AG09319 (cell line): ENCODE measurements at regions not wholly inside any gene's neighbourhood (a gene's known extent, or its start where the extent isn't known, plus 50 kb on each side); places are given as distances from the start of the nearest gene placed in this dataset.
"Not testable (repeated sequence)": the region's sequence is repeated elsewhere in the genome, so short reads cannot be mapped to it uniquely, and the experiment has no call there.

ENCODE experiments used
- DNase-seq: peaks from one replicate; pipeline ENCODE4 v3.0.0-alpha.2; 2010; ENCODE audit warnings: low read depth; ENCODE audit errors: extremely low read depth
- TF ChIP-seq, protein P1 (sequence below): IDR thresholded peaks from 2 replicates; pipeline ENCODE4 v1.5.1; 2011; ENCODE audit warnings: low read depth, mild to moderate bottlenecking, inconsistent platforms, low read length, moderate library complexity

DNA sequence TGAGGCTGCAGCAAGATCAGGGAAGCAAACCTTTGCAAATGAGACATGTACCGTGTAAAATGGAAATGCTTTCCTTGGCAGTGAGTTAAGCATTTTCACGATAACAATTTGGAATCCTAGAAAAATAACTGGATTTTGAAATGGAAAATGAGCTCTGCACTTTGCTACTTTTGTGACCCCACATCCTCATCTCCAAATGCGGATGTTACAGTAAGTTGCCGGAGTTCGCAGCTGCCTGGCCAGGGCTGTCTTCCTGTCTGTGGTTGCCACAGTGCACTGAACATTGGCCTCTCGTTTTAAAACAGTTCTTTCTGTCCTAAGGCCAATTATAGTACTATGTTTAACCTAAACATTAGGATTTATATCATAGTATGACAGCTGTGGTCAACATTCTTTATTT lies 136.2 kb upstream of the FZD8 start:
- TF ChIP-seq, protein P1, sequence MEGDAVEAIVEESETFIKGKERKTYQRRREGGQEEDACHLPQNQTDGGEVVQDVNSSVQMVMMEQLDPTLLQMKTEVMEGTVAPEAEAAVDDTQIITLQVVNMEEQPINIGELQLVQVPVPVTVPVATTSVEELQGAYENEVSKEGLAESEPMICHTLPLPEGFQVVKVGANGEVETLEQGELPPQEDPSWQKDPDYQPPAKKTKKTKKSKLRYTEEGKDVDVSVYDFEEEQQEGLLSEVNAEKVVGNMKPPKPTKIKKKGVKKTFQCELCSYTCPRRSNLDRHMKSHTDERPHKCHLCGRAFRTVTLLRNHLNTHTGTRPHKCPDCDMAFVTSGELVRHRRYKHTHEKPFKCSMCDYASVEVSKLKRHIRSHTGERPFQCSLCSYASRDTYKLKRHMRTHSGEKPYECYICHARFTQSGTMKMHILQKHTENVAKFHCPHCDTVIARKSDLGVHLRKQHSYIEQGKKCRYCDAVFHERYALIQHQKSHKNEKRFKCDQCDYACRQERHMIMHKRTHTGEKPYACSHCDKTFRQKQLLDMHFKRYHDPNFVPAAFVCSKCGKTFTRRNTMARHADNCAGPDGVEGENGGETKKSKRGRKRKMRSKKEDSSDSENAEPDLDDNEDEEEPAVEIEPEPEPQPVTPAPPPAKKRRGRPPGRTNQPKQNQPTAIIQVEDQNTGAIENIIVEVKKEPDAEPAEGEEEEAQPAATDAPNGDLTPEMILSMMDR, result no peak
- DNase-seq, result no peak

DNA sequence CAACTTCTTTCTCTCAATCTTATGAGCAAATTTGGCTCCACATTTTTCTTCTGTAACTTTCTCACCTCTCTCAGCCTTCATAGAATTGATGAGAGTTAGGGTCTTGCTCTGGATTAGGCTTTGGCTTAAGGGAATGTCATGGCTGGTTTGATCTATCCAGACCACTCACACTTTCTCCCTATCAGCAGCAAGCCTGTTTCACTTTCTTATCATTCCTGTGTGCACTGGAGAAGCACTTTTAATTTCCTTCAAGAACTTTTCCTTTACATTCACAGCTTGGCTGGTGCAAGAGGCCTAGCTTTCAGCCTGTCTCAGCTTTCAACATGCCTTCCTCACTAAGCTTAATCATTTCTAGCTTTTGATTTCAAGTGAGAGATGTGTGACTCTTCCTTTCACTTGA lies 134.5 kb upstream of the FZD8 start:
- DNase-seq, result not testable (repeated sequence)

DNA sequence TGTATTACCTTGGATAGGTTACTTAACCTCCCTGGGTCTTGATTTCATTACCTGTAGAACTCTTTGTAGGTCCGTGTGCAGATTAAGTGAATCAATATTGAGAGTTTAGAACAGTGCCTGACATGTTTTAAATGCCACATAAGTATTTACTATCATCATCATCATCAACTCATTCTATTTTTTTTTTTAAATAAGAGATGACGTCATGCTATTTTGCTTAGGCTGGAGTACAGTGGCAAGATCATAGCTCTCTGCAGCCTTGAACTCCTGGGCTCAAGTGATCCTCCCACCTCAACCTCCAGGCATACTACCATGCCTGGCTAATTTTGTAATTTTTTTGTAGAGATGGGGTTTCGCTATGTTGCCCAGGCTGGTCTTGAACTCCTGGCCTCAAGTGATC lies 132.0 kb upstream of the FZD8 start:
- TF ChIP-seq, protein P1, result no peak
- no peak for DNase-seq

DNA sequence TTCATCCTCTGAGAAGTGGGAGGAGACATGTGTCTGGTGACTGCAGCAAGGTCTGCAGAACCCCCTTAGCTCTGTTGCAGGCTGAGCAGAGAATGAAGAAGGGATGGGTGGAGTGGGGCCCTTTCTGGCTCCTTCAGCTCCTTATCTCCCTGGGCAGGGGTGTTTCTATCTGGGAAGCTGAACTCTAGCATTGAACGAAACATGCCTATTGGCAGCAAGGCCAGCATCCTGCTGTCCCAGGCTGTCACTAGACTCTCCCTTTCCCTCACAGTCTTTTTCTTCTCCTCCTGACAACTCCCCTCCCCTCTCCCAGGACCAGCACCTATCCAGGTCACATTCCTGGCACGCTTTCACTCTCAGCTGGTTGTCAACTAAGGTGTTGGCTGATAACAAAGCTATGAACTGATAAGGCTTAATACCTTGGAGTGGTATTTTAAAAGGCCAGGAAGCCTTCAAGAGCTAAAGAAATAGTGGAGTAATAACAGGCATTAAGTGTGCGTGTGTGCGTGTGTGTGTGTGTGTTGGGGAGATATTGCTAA lies 128.8 kb upstream of the FZD8 start:
- TF ChIP-seq, protein P1, result no peak
- no peak for DNase-seq

DNA sequence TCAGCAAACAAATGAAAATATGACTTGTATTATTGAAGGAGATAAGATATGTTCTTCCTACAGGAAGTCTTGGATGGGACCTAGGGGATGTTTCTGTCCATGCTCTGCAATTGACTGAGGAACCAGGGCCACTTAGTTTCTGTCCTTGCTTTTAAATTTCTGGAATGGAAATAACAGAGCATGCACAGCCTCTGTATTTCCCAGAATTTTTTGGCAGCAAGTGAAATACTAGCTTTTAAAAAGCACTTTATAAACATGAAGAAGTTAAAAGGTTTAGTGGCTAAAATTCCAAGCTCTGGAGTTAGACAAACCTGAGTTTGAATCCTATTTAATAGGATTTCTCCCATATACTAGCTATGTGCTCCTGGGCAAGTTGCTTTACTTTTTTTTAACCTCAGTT lies 127.7 kb upstream of the FZD8 start:
- TF ChIP-seq, protein P1, result no peak
- DNase-seq, result no peak

DNA sequence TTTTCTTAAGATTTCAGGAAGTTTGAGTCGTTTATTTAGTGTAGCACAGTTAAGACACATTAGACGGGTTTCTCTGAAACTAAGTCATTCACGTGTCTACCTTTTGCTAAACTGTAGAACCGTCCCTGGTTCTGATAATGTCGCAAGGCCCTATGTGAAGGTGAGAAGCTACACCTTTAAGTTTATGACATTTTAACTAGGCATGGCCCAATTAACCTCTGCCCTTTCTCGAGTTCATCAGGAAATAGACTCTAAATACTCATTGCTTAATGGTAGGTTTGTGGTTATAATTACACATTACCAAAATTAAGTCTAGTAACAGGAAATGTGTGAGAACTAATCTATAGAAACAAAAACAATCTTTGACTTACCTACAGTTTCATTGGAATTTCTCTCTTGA lies 126.6 kb upstream of the FZD8 start:
- TF ChIP-seq, protein P1, result no peak
- DNase-seq, result no peak

DNA sequence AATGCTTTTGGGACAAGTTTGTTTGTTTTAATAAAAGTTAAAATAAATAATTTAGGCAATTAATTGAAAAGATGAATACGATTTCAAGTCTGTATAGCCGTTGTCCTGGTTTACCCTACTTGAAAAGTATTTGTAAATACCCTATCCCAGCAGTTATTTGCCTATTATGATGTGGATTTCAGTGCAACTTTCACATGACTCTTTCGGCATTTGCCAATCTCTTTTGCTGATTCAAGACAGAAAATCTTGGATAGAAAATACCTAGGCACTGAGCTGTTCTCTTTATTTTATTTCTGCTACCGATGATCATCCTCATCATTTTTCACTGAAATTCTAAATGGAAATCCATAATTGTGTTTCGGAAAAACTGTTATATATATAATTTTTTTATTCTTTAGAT lies 125.9 kb upstream of the FZD8 start:
- no peak for DNase-seq
- TF ChIP-seq, protein P1, result no peak

DNA sequence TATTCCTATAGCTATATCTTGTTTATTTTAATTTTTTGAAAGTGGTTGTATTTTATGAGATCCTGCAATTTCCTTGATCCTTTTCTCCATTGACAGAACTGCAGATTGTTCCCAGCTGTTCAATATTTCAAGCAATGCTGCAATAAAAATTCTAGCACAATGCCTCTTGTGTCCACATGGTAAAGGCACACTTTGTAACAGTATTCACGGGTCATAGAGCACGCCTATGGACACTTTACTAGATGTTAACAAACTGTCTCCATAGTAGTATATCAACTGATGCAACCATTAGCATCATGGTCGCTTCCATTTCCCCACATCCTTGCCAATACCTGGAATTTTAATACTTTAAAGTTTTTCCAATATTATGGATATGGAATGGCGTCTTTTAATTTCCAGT lies 123.9 kb upstream of the FZD8 start:
- TF ChIP-seq, protein P1, result no peak
- DNase-seq, result no peak
